BJ (cell line): ENCODE measurements at regions not wholly inside any gene's neighbourhood (a gene's known extent, or its start where the extent isn't known, plus 50 kb on each side); places are given as distances from the start of the nearest gene placed in this dataset.

ENCODE experiments used
- CTCF ChIA-PET: fragments of 350-600 bp; formaldehyde crosslinking; extraction: SDS; loops from one replicate; lab custom pipeline; 2021; ENCODE audit warnings: antibody characterized with exemption, inconsistent platforms; lab: Yijun Ruan, JAX
- POLR2A ChIA-PET: fragments of 300-600 bp; sonication (Branson Sonifier 250); formaldehyde crosslinking; extraction: SDS; loops from one replicate; lab custom pipeline; 2021; ENCODE audit warnings: antibody characterized with exemption; lab: Charles Lee
- DNase-seq: peaks from one replicate; pipeline ENCODE4 v3.0.0-alpha.2; 2011; ENCODE audit warnings: low read depth
- H3K27me3 ChIP-seq: 2 replicates; pipeline ENCODE4 v1.6.0; 2011; ENCODE audit warnings: low read length; ENCODE audit not compliant: control insufficient read depth, insufficient read depth
- H3K36me3 ChIP-seq: 2 replicates; pipeline ENCODE4 v1.5.1; 2011; ENCODE audit warnings: low read length; ENCODE audit not compliant: control insufficient read depth, insufficient read depth
- H3K4me3 ChIP-seq: 2 replicates; pipeline ENCODE4 v1.5.1; 2011; ENCODE audit warnings: low read depth, mild to moderate bottlenecking, control low read depth, low read length
- CTCF ChIP-seq: IDR thresholded peaks from 2 replicates; pipeline ENCODE4 v1.5.1; 2011; ENCODE audit warnings: low read depth, mild to moderate bottlenecking, control low read depth, inconsistent platforms, low read length, moderate library complexity; ENCODE audit not compliant: insufficient read depth

- ChIA-PET POLR2A (no interaction called here), CTCF (no interaction called here)
- no peak for DNase-seq
- TF ChIP-seq CTCF, result no peak
- Histone ChIP-seq H3K36me3 (no peaks in the 10 kb centered on the region), H3K27me3 (no peaks in the 10 kb centered on the region), H3K4me3 (no peak overlapping the region)
Measured at GRCh38 chr9:86749894-86750255, 197.4 kb downstream of the GAS1 start.

- no peak for TF ChIP-seq CTCF
- Histone ChIP-seq H3K4me3 (no peak overlapping the region), H3K36me3 (no peaks in the 10 kb centered on the region), H3K27me3 (no peaks in the 10 kb centered on the region)
- ChIA-PET POLR2A (no interaction called here), CTCF (interaction anchor here (0.6 kb wide), 1 partner anchor 194 kb away, joined by 3 read pairs; no protein-coding TSS in a partner anchor)
- DNase-seq, result no peak
Measured at GRCh38 chr9:86749161-86749893, 198.0 kb downstream of the GAS1 start.

GRCh38 chr9:86747711-86748110, 199.6 kb downstream of the GAS1 start:
- Histone ChIP-seq H3K4me3 (no peak overlapping the region), H3K36me3 (no peaks in the 10 kb centered on the region), H3K27me3 (no peaks in the 10 kb centered on the region)
- ChIA-PET POLR2A (interaction anchor here (0.6 kb wide), 1 partner anchor 423 kb away, joined by 3 read pairs; no protein-coding TSS in a partner anchor), CTCF (interaction anchor here (0.6 to 1.5 kb wide), 6 partner anchors 8 to 38 kb away, joined by 3 read pairs; no protein-coding TSS in a partner anchor)
- no peak for TF ChIP-seq CTCF
- no peak for DNase-seq

GRCh38 chr9:86741311-86742208, 205.7 kb downstream of the GAS1 start:
- DNase-seq, result no peak
- TF ChIP-seq CTCF, result no peak
- no peaks in the 10 kb centered on the region for H3K27me3 ChIP-seq
- H3K36me3 ChIP-seq, result no peaks in the 10 kb centered on the region
- ChIA-PET CTCF (no interaction called here), POLR2A (interaction anchor here (0.7 kb wide), 1 partner anchor 204 kb away, joined by 3 read pairs; no protein-coding TSS in a partner anchor)
- H3K4me3 ChIP-seq, result no peak overlapping the region
